H9 (cell line): ENCODE measurements at regions not wholly inside any gene's neighbourhood (a gene's known extent, or its start where the extent isn't known, plus 50 kb on each side); places are given as distances from the start of the nearest gene placed in this dataset.

Experiments used
- DNase-seq: peaks from one replicate; pipeline ENCODE4 v3.0.0-alpha.2; 2017
- H2AFZ ChIP-seq: one replicate; pipeline ENCODE4 v1.6.1; 2013; ENCODE audit warnings: mild to moderate bottlenecking, low read length, control low read depth, moderate library complexity
- H2AK5ac ChIP-seq: 2 replicates; pipeline ENCODE4 v1.6.1; 2013; ENCODE audit warnings: low read length, control low read depth, mixed read lengths; ENCODE audit not compliant: insufficient read length
- H2BK120ac ChIP-seq: one replicate; pipeline ENCODE4 v1.6.1; 2013; ENCODE audit warnings: low read depth, mild to moderate bottlenecking, low read length, control low read depth, inconsistent platforms; ENCODE audit not compliant: poor library complexity, severe bottlenecking
- H2BK12ac ChIP-seq: 2 replicates; pipeline ENCODE4 v1.6.1; 2013; ENCODE audit warnings: low read length, control low read depth, mixed read lengths, low read depth; ENCODE audit not compliant: insufficient read length
- H2BK15ac ChIP-seq: 2 replicates; pipeline ENCODE4 v1.6.1; 2013; ENCODE audit warnings: low read depth, low read length, control low read depth
- H2BK20ac ChIP-seq: one replicate; pipeline ENCODE4 v1.6.1; 2013; ENCODE audit warnings: low read depth, mild to moderate bottlenecking, low read length, control low read depth, inconsistent platforms; ENCODE audit not compliant: poor library complexity, severe bottlenecking
- H2BK5ac ChIP-seq: 2 replicates; pipeline ENCODE4 v1.6.1; 2013; ENCODE audit warnings: low read length, control low read depth, mixed read lengths; ENCODE audit not compliant: insufficient read length
- H3K14ac ChIP-seq: 2 replicates; pipeline ENCODE4 v1.6.1; 2013; ENCODE audit warnings: low read length, control low read depth; ENCODE audit not compliant: insufficient read depth
- H3K18ac ChIP-seq: 2 replicates; pipeline ENCODE4 v1.6.1; 2013; ENCODE audit warnings: low read depth, mild to moderate bottlenecking, mixed read lengths, low read length, control low read depth; ENCODE audit not compliant: insufficient read length
- H3K23ac ChIP-seq: 2 replicates; pipeline ENCODE4 v1.6.1; 2013; ENCODE audit warnings: low read length, control low read depth, mixed read lengths, low read depth; ENCODE audit not compliant: insufficient read length
- H3K23me2 ChIP-seq: 2 replicates; pipeline ENCODE4 v1.6.1; 2013; ENCODE audit warnings: low read depth, mild to moderate bottlenecking, mixed read lengths, low read length, control low read depth; ENCODE audit not compliant: insufficient read length, poor library complexity, severe bottlenecking
- H3K27ac ChIP-seq: 2 replicates; pipeline ENCODE4 v1.5.1; 2013; ENCODE audit warnings: low read length, control low read depth, mixed read lengths, low read depth; ENCODE audit not compliant: insufficient read length
- H3K27me3 ChIP-seq: 2 replicates; pipeline ENCODE4 v1.6.1; 2013; ENCODE audit warnings: low read length, control low read depth, inconsistent platforms; ENCODE audit not compliant: insufficient read depth
- H3K4ac ChIP-seq: 2 replicates; pipeline ENCODE4 v1.6.1; 2013; ENCODE audit warnings: low read depth, mild to moderate bottlenecking, control low read depth, inconsistent platforms, low read length, moderate library complexity
- H3K4me1 ChIP-seq: 2 replicates; pipeline ENCODE4 v1.6.1; 2013; ENCODE audit warnings: low read length, control low read depth, inconsistent platforms; ENCODE audit not compliant: insufficient read depth
- H3K4me2 ChIP-seq: 2 replicates; pipeline ENCODE4 v1.6.1; 2013; ENCODE audit warnings: low read length, control low read depth, mixed read lengths; ENCODE audit not compliant: insufficient read length, insufficient read depth
- H3K56ac ChIP-seq: 2 replicates; pipeline ENCODE4 v1.6.1; 2013; ENCODE audit warnings: low read depth, mild to moderate bottlenecking, mixed read lengths, low read length, control low read depth; ENCODE audit not compliant: insufficient read length
- H3K79me1 ChIP-seq: 2 replicates; pipeline ENCODE4 v1.6.1; 2013; ENCODE audit warnings: low read depth, mild to moderate bottlenecking, moderate library complexity, low read length, control low read depth, inconsistent platforms; ENCODE audit not compliant: insufficient read depth, poor library complexity, severe bottlenecking
- H3K79me2 ChIP-seq: 2 replicates; pipeline ENCODE4 v1.6.1; 2013; ENCODE audit warnings: low read length, control low read depth, inconsistent platforms; ENCODE audit not compliant: insufficient read depth
- H3K9ac ChIP-seq: 2 replicates; pipeline ENCODE4 v1.6.1; 2013; ENCODE audit warnings: low read length, control low read depth, mixed read lengths; ENCODE audit not compliant: insufficient read length; ENCODE audit errors: extremely low read depth
- H3K9me3 ChIP-seq: one replicate; pipeline ENCODE4 v1.6.1; 2013; ENCODE audit warnings: low read depth, low read length, inconsistent platforms; ENCODE audit not compliant: control insufficient read depth
- H3T11ph ChIP-seq: one replicate; pipeline ENCODE4 v1.6.1; 2013; ENCODE audit warnings: mild to moderate bottlenecking, low read length, control low read depth, inconsistent platforms
- H4K20me1 ChIP-seq: one replicate; pipeline ENCODE4 v1.6.1; 2013; ENCODE audit not compliant: control insufficient read depth, insufficient read length, insufficient read depth
- H4K5ac ChIP-seq: 2 replicates; pipeline ENCODE4 v1.6.1; 2013; ENCODE audit warnings: low read depth, mild to moderate bottlenecking, mixed read lengths, low read length, control low read depth; ENCODE audit not compliant: insufficient read length
- H4K8ac ChIP-seq: replicated peaks from 2 replicates; pipeline ENCODE4 v1.6.1; 2013; ENCODE audit warnings: low read length, control low read depth, mixed read lengths, low read depth; ENCODE audit not compliant: insufficient read length
- H4K91ac ChIP-seq: 2 replicates; pipeline ENCODE4 v1.6.1; 2013; ENCODE audit warnings: low read depth, mild to moderate bottlenecking, moderate library complexity, mixed read lengths, low read length, control low read depth; ENCODE audit not compliant: insufficient read length
- H3K27ac Mint-ChIP-seq, 3 experiments: 2 replicates in 2 of 3; 3 replicates in 1 of 3; pipeline ENCODE4 v1.8.0; 2020 to 2021; ENCODE audit warnings: mixed read lengths in 3 of 3, mild to moderate bottlenecking in 1 of 3, moderate library complexity in 1 of 3
- H3K27me3 Mint-ChIP-seq: 2 replicates; pipeline ENCODE4 v1.8.0; 2021; ENCODE audit warnings: low read depth, mild to moderate bottlenecking, moderate library complexity, mixed read lengths
- H3K36me3 Mint-ChIP-seq, 3 experiments: 2 replicates in 2 of 3; 3 replicates in 1 of 3; pipeline ENCODE4 v1.8.0; 2020 to 2021; ENCODE audit warnings: low read depth in 3 of 3, mixed read lengths in 3 of 3; ENCODE audit not compliant: insufficient read depth in 1 of 3
- H3K4me1 Mint-ChIP-seq, 2 experiments: 2 replicates each; pipeline ENCODE4 v1.8.0; 2020; ENCODE audit warnings: mixed read lengths in 2 of 2
- H3K4me3 Mint-ChIP-seq, 2 experiments: 2 replicates in 1 of 2; 3 replicates in 1 of 2; pipeline ENCODE4 v1.8.0; 2020 to 2021; ENCODE audit warnings: mild to moderate bottlenecking in 2 of 2, mixed read lengths in 2 of 2, moderate library complexity in 1 of 2
- H3K9me3 Mint-ChIP-seq, 2 experiments: 2 replicates in 1 of 2; 3 replicates in 1 of 2; pipeline ENCODE4 v1.8.0; 2020; ENCODE audit warnings: mild to moderate bottlenecking in 2 of 2, mixed read lengths in 2 of 2, moderate library complexity in 1 of 2
- CTCF ChIP-seq: fragments of 200-600 bp; sonication (generic); conservative IDR thresholded peaks from 3 replicates; pipeline ENCODE4 v1.8.0; 2021; ENCODE audit warnings: antibody characterized with exemption, mild to moderate bottlenecking
- WGBS: extraction: QIAGEN DNeasy Blood & Tissue Kit; methylation state at CpG from one replicate; pipeline ENCODE4 v1.1.7; 2013; ENCODE audit warnings: missing lambda C conversion rate, low lambda C conversion rate, mixed read lengths; ENCODE audit not compliant: insufficient read length; ENCODE audit errors: extremely low coverage; 5-methylcytosine and 5-hydroxymethylcytosine counted together

GRCh38 chr2:96436416-96436815 lies 68.7 kb downstream of the NEURL3 start:
- Histone ChIP-seq H3K18ac (no peak overlapping the region), H4K20me1 (no peaks in the 10 kb centered on the region)
- no CpG with 5 or more reads among the region's 2 CpGs for WGBS

More at GRCh38 chr2:96436416-96436815, 68.7 kb downstream of the NEURL3 start:
- peaks cover 32 to 35% of the 10 kb centered on the region in 2 experiments for H3K4me1 Mint-ChIP-seq
- no peak overlapping the region for H2BK12ac ChIP-seq
- no peak overlapping the region for H3T11ph ChIP-seq
- H3K36me3 Mint-ChIP-seq: peaks cover 22 to 41% (median 35%) of the 10 kb centered on the region in 3 experiments
- no peak overlapping the region for H3K23ac ChIP-seq
- no peak overlapping the region for H2AFZ ChIP-seq
- H2BK5ac ChIP-seq: no peak overlapping the region
- H3K27ac Mint-ChIP-seq: peak overlapping the region; percentile 19 to 96 (median 37); a peak in 5 of 7 replicates
- no peak overlapping the region for H3K4ac ChIP-seq
- no peak overlapping the region for H2BK120ac ChIP-seq
- no peak overlapping the region for H4K5ac ChIP-seq
- H2BK15ac ChIP-seq: no peak overlapping the region
- H3K27ac ChIP-seq: peak overlapping the region; percentile 52
- H3K4me3 Mint-ChIP-seq: peak overlapping the region in 1 of 2 experiments; percentile 55; a peak in 3 of 5 replicates
- no peak overlapping the region for H2BK20ac ChIP-seq
- peaks cover 41 to 42% of the 10 kb centered on the region in 2 experiments for H3K9me3 Mint-ChIP-seq
- H3K56ac ChIP-seq: no peak overlapping the region
- H3K23me2 ChIP-seq: no peaks in the 10 kb centered on the region
- peak overlapping the region; percentile 19 for H3K4me2 ChIP-seq
- H2AK5ac ChIP-seq: no peak overlapping the region
- no peak overlapping the region for H3K9ac ChIP-seq
- no peaks in the 10 kb centered on the region for H3K79me2 ChIP-seq
- no peak overlapping the region for H3K14ac ChIP-seq
- H3K4me1 ChIP-seq: no peaks in the 10 kb centered on the region
- no peaks in the 10 kb centered on the region for H3K27me3 ChIP-seq
- peaks cover 15% of the 10 kb centered on the region for H3K9me3 ChIP-seq
- no peak overlapping the region for H4K8ac ChIP-seq
- TF ChIP-seq CTCF: no peak
- no peak overlapping the region for H4K91ac ChIP-seq
- DNase-seq: no peak
- H3K79me1 ChIP-seq: no peaks in the 10 kb centered on the region
- H3K27me3 Mint-ChIP-seq: no peaks in the 10 kb centered on the region; the same call in 1 of the 2 replicates
